Prostate gland (tissue), 2 donors: ENCODE measurements at regions not wholly inside any gene's neighbourhood (a gene's known extent, or its start where the extent isn't known, plus 50 kb on each side); places are given as distances from the start of the nearest gene placed in this dataset.

ENCODE experiments used
- CTCF ChIP-seq, 4 experiments: fragments of 200-600 bp in 2 of 4; fragments of 450-650 bp in 2 of 4; sonication (generic) in 2 of 4; IDR thresholded peaks; 1 replicate in 3 of 4; 2 replicates in 1 of 4; pipeline ENCODE4 v1.5.1; 2016 to 2019; ENCODE audit warnings: antibody characterized with exemption in 4 of 4, mild to moderate bottlenecking in 2 of 4, moderate library complexity in 2 of 4
- POLR2A ChIP-seq: fragments of 450-650 bp; IDR thresholded peaks from one replicate; pipeline ENCODE4 v1.6.1; 2016; ENCODE audit warnings: antibody characterized with exemption, mild to moderate bottlenecking

- TF ChIP-seq CTCF (IDR thresholded peaks at IDR 0.05) (no peak), POLR2A (no peak)
Measured at GRCh38 chr4:179325181-179325580, 1882.9 kb upstream of the AGA start.
